Fibroblast of lung (primary cell): ENCODE measurements at regions not wholly inside any gene's neighbourhood (a gene's known extent, or its start where the extent isn't known, plus 50 kb on each side); places are given as distances from the start of the nearest gene placed in this dataset.

Source experiments
- DNase-seq, 2 donors: peaks; one replicate each; pipeline versions ENCODE4 v3.0.0 to v3.0.0-alpha.2; 2010; ENCODE audit warnings: low read depth in 2 of 2
- H2AFZ ChIP-seq: 2 replicates; pipeline ENCODE4 v1.5.1; 2012; ENCODE audit warnings: low read length, control low read depth, inconsistent platforms
- H3K27ac ChIP-seq: 2 replicates; pipeline ENCODE4 v1.5.1; 2011; ENCODE audit warnings: low read length, control low read depth; ENCODE audit not compliant: insufficient read depth
- H3K27me3 ChIP-seq: 2 replicates; pipeline ENCODE4 v1.5.1; 2011; ENCODE audit warnings: mild to moderate bottlenecking, low read length; ENCODE audit not compliant: control insufficient read depth, insufficient read depth
- H3K36me3 ChIP-seq: 2 replicates; pipeline ENCODE4 v1.5.1; 2011; ENCODE audit warnings: low read length; ENCODE audit not compliant: control insufficient read depth, insufficient read depth
- H3K4me1 ChIP-seq: 2 replicates; pipeline ENCODE4 v1.5.1; 2011; ENCODE audit warnings: low read length; ENCODE audit not compliant: control insufficient read depth, insufficient read depth; ENCODE audit errors: extremely low read depth
- H3K4me2 ChIP-seq: 2 replicates; pipeline ENCODE4 v1.5.1; 2011; ENCODE audit warnings: low read length, control low read depth; ENCODE audit not compliant: insufficient read depth; ENCODE audit errors: extremely low read depth
- H3K4me3 ChIP-seq, 4 experiments: fragments of 200-600 bp in 1 of 4; sonication (generic) in 1 of 4; replicated peaks in 1 of 4; 2 replicates each; pipeline ENCODE4 v1.5.1; 2011 to 2016; ENCODE audit warnings: low read length in 4 of 4, low read depth in 3 of 4, mild to moderate bottlenecking in 3 of 4, control low read depth in 2 of 4, inconsistent platforms in 1 of 4, mixed read lengths in 1 of 4; ENCODE audit not compliant: insufficient read depth in 1 of 4; ENCODE audit errors: control extremely low read depth in 1 of 4
- H3K79me2 ChIP-seq: 2 replicates; pipeline ENCODE4 v1.5.1; 2012; ENCODE audit warnings: mild to moderate bottlenecking, low read length, inconsistent platforms; ENCODE audit not compliant: control insufficient read depth, insufficient read depth
- H3K9ac ChIP-seq: 2 replicates; pipeline ENCODE4 v1.5.1; 2011; ENCODE audit warnings: mild to moderate bottlenecking, low read length, control low read depth; ENCODE audit not compliant: insufficient read depth
- H3K9me3 ChIP-seq: 2 replicates; pipeline ENCODE4 v1.5.1; 2012; ENCODE audit warnings: low read depth, low read length; ENCODE audit not compliant: control insufficient read depth, insufficient read depth
- H4K20me1 ChIP-seq: 2 replicates; pipeline ENCODE4 v1.5.1; 2011; ENCODE audit warnings: low read length; ENCODE audit not compliant: control insufficient read depth, insufficient read depth; ENCODE audit errors: extremely low read depth
- EZH2 ChIP-seq: IDR thresholded peaks from 2 replicates; pipeline ENCODE4 v1.5.1; 2012; ENCODE audit warnings: low read length, control low read depth, mild to moderate bottlenecking; ENCODE audit errors: missing control alignments
- TF ChIP-seq, protein P1 (sequence below), 2 donors: IDR thresholded peaks in 1 of 2; conservative IDR thresholded peaks in 1 of 2; 1 replicate in 1 of 2; 2 replicates in 1 of 2; pipeline ENCODE4 v1.5.1; 2011 to 2012; ENCODE audit warnings: low read length in 2 of 2, control low read depth in 1 of 2, inconsistent platforms in 1 of 2, low read depth in 1 of 2, mild to moderate bottlenecking in 1 of 2

- TF ChIP-seq, protein P1, sequence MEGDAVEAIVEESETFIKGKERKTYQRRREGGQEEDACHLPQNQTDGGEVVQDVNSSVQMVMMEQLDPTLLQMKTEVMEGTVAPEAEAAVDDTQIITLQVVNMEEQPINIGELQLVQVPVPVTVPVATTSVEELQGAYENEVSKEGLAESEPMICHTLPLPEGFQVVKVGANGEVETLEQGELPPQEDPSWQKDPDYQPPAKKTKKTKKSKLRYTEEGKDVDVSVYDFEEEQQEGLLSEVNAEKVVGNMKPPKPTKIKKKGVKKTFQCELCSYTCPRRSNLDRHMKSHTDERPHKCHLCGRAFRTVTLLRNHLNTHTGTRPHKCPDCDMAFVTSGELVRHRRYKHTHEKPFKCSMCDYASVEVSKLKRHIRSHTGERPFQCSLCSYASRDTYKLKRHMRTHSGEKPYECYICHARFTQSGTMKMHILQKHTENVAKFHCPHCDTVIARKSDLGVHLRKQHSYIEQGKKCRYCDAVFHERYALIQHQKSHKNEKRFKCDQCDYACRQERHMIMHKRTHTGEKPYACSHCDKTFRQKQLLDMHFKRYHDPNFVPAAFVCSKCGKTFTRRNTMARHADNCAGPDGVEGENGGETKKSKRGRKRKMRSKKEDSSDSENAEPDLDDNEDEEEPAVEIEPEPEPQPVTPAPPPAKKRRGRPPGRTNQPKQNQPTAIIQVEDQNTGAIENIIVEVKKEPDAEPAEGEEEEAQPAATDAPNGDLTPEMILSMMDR (conservative IDR thresholded peaks at IDR 0.05 in 1 of 2, IDR thresholded peaks at IDR 0.05 in 1 of 2; ENCODE audit: low read depth in 1 of 2, low read length in 2 of 2), result no peak
- TF ChIP-seq EZH2, result no peak
- H4K20me1 ChIP-seq, result no peaks in the 10 kb centered on the region
- no peak overlapping the region for H3K9ac ChIP-seq
- H3K79me2 ChIP-seq, result no peaks in the 10 kb centered on the region
- H3K9me3 ChIP-seq, result no peaks in the 10 kb centered on the region
- no peaks in the 10 kb centered on the region for H3K27me3 ChIP-seq
- peaks cover 3% of the 10 kb centered on the region for H3K4me1 ChIP-seq
- H3K27ac ChIP-seq, result no peak overlapping the region
- no peak overlapping the region for H2AFZ ChIP-seq
- H3K4me3 ChIP-seq, result no peak overlapping the region
- no peak overlapping the region for H3K4me2 ChIP-seq
- H3K36me3 ChIP-seq, result no peaks in the 10 kb centered on the region
- peak in 1 of 2 donors; percentile 48 for DNase-seq
Observed at GRCh38 chr4:180823108-180823507, 1420.1 kb upstream of the TENM3 start.

DNA sequence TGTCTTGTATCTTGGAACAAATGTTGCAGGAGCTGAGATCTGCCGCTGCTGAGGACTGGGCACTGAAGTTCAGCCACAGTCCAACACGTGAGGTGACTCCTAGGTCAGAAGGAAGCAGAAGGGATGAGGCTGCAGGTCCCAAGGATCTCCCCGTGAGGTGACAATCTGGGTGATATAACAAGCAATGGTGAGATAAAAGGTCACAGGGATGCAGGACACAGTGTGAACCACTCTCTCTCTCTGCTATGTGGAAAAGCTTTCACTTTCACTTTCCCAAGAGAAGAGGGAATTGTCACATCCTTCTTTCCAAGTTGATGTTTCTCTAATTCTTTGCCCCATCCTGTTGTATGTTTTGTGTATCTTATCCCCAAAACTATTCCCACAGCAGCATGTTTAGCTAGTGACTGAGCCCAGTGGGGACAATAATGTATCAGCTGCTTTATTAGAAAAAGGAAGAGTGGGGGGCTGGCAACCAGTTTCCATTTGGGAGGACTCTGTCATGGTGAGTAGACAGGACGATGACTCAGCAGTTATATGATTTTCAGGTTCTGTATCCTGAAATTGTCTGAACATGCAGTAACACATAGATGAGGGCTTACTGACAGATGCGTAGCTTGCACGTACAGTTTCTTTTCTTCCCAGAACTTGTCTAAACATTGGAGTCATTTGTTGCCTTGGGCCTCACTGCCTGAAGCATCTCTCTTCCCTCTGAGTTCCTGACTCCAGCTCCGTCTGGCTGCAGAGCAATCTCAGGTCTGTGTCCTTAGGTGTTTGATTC is 1415.8 kb upstream of the TENM3 start:
- Histone ChIP-seq H3K4me3 (peak overlapping the region; percentile 30 to 59 (median 56)), H3K4me2 (peak overlapping the region; percentile 94), H2AFZ (peak overlapping the region; percentile 98), H3K79me2 (no peaks in the 10 kb centered on the region), H3K4me1 (peaks cover 3% of the 10 kb centered on the region), H3K9me3 (no peaks in the 10 kb centered on the region), H4K20me1 (no peaks in the 10 kb centered on the region), H3K27ac (peak overlapping the region; percentile 40), H3K27me3 (no peaks in the 10 kb centered on the region), H3K36me3 (no peaks in the 10 kb centered on the region), H3K9ac (peak overlapping the region; percentile 17)
- peak; percentile 33 to 59 for DNase-seq
- no peak for TF ChIP-seq EZH2
- TF ChIP-seq, protein P1 (conservative IDR thresholded peaks at IDR 0.05 in 1 of 2, IDR thresholded peaks at IDR 0.05 in 1 of 2; ENCODE audit: low read depth in 1 of 2, low read length in 2 of 2), result no peak

DNA sequence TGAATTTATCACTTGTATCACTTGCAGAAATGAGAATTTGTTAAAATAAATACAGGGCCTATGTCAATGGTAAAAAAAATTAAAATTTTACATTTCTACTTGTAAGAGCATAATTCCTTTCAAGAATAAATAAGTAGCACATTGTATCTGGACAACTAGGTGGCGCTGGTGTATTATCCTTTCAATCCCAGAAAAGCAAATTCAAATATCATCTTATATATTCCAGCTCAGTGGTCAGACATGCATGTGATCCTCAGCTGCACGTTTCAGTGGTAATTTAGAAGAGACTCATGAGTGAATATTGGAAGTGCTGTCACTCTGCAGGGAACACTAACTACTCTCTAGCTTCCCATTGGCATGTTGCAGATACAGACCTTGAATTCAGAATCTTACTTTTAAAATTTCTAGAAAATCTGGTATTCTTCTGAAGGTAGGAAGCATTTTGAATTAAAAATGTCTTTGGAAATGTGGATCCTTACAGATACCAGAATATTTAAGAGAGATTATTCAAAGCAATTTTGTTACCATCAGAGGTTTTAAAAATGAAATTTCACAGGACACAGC is 1414.7 kb upstream of the TENM3 start:
- H3K36me3 ChIP-seq, result no peaks in the 10 kb centered on the region
- H4K20me1 ChIP-seq, result no peaks in the 10 kb centered on the region
- no peaks in the 10 kb centered on the region for H3K27me3 ChIP-seq
- no peaks in the 10 kb centered on the region for H3K79me2 ChIP-seq
- H3K4me2 ChIP-seq, result no peak overlapping the region
- no peak for TF ChIP-seq EZH2
- TF ChIP-seq, protein P1 (conservative IDR thresholded peaks at IDR 0.05 in 1 of 2, IDR thresholded peaks at IDR 0.05 in 1 of 2; ENCODE audit: low read depth in 1 of 2, low read length in 2 of 2), result peak; percentile 56 to 76
- no peak overlapping the region for H2AFZ ChIP-seq
- H3K27ac ChIP-seq, result no peak overlapping the region
- no peaks in the 10 kb centered on the region for H3K9me3 ChIP-seq
- peak; percentile 69 to 91 for DNase-seq
- H3K4me3 ChIP-seq, result no peak overlapping the region
- H3K4me1 ChIP-seq, result peaks cover 3% of the 10 kb centered on the region
- H3K9ac ChIP-seq, result no peak overlapping the region
